Heart left ventricle (tissue), 13 donors: ENCODE measurements at regions not wholly inside any gene's neighbourhood (a gene's known extent, or its start where the extent isn't known, plus 50 kb on each side); places are given as distances from the start of the nearest gene placed in this dataset.

Source experiments
- POLR2A ChIP-seq, 2 donors: fragments of 450-650 bp; IDR thresholded peaks; one replicate each; pipeline ENCODE4 v1.6.1; 2017; ENCODE audit warnings: antibody characterized with exemption in 2 of 2, mild to moderate bottlenecking in 2 of 2, moderate library complexity in 2 of 2
- TF ChIP-seq, protein P1 (sequence below), 12 donors: fragments of 200-600 bp; sonication (generic) in 4 of 12; IDR thresholded peaks; one replicate each; pipeline versions ENCODE4 v1.5.0 to v1.8.0; 2018 to 2022; ENCODE audit warnings: antibody characterized with exemption in 12 of 12, mild to moderate bottlenecking in 5 of 12
- donor health status: ischemic (EF 13 %, LVEDD 7.1; RV severe dilation, severe dysfunction).
- donor health status: DM: no; HTN: yes; CAD: no.
- donor health status: DM: no; HTN: no; CAD: no.
- donor health status: ischemic (EF 25% LVEDD 6.9; RV normal size, moderate dysfunction).
- donor health status: ischemic (EF 25% LVEDD 5.7; RV mildly dilated, moderate dysfunction).
- donor health status: ischemic (EF 35%, LVEDD 5.7; RV mildly dilated, moderate dysfunction).
- donor health status: nonischemic (EF 11% LVEDD 7.7; RV severe dilation, severe dysfunction).
- donor health status: DM: yes; HTN: yes; CAD: no.
- donor health status: PGD.
- donor health status: ischemic (EF 29% LVEDD 5.4; RV normal size, mild dysfunction).
- donor health status: nonischemic (EF 23%, LVEDD 6.1; RV moderate dilation, normal function).

DNA sequence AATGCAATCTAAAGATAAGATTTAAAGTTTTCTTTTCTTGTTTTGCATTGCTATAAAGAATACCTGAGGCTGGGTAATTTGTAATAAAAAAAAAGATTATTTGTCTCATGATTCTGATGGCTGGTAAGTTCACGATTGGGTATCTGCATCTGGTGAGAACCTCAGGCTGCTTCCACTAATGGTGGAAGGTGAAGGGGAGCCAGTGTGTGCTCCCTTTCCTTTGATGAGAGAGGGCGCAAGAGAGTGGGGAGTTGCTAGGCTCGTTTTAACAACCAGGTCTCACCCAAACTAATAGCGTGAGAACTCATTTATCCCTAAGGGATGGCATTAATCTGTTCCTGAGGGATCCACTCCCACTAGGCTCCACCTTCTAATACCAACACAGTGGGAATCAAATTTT, 353.2 kb downstream of the BTBD3 start:
- TF ChIP-seq, protein P1, sequence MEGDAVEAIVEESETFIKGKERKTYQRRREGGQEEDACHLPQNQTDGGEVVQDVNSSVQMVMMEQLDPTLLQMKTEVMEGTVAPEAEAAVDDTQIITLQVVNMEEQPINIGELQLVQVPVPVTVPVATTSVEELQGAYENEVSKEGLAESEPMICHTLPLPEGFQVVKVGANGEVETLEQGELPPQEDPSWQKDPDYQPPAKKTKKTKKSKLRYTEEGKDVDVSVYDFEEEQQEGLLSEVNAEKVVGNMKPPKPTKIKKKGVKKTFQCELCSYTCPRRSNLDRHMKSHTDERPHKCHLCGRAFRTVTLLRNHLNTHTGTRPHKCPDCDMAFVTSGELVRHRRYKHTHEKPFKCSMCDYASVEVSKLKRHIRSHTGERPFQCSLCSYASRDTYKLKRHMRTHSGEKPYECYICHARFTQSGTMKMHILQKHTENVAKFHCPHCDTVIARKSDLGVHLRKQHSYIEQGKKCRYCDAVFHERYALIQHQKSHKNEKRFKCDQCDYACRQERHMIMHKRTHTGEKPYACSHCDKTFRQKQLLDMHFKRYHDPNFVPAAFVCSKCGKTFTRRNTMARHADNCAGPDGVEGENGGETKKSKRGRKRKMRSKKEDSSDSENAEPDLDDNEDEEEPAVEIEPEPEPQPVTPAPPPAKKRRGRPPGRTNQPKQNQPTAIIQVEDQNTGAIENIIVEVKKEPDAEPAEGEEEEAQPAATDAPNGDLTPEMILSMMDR (IDR thresholded peaks at IDR 0.05), result no peak
- no peak for TF ChIP-seq POLR2A (IDR thresholded peaks at IDR 0.05)
